ENCODE measurements at regions not wholly inside any gene's neighbourhood (a gene's known extent, or its start where the extent isn't known, plus 50 kb on each side); places are given as distances from the start of the nearest gene placed in this dataset.
"Not testable (repeated sequence)": the region's sequence is repeated elsewhere in the genome, so short reads cannot be mapped to it uniquely, and the experiment has no call there.

- H3K9me3 ChIP-seq (ENCODE audit: low read depth): no peaks in the 10 kb centered on the region
- no peak for DNase-seq (ENCODE audit: low spot score)
- WGBS (ENCODE audit: low lambda C conversion rate, missing lambda C conversion rate): 83% methylated on average over 8 of the region's 8 CpGs
Observed at GRCh38 chr18:70808481-70809056, 519.7 kb downstream of the SOCS6 start.

DNA sequence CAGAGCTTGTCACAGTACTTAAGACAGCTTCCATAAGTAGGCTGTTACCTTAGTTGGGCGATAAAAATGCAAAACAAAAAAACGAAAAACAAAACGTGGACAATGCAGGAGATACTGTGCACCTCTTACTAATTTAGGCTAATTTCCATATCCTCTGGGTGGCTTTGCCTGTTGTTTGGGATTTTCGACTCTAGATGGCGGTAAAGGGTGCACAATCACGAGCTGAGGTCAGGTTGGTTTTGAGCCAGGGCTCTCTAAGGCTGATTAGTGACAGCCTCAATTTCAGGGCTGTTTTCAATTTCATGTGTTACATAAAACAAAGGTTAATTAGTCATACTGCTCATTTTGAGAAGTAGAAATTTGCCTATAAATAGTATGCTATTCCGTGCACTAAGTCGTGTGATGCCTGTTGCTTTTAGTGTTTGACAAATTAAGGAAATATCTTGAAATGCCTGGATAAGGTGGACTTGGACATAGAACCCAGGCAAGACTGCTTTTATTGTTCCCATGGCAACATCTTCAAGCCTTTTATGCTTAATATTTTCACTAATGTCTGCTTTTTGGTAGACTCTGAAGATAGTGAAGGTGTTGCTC, 493.1 kb downstream of the SOCS6 start:
- no peaks in the 10 kb centered on the region for H3K4me1 ChIP-seq (ENCODE audit: insufficient read depth)
- no peak overlapping the region for H3K4me3 ChIP-seq
- no peaks in the 10 kb centered on the region for H3K36me3 ChIP-seq (replicated peaks; ENCODE audit: insufficient read depth, low read depth)
- WGBS (ENCODE audit: low lambda C conversion rate, missing lambda C conversion rate): 3% methylated on average over 8 of the region's 8 CpGs
- H2AFZ ChIP-seq: no peak overlapping the region
- peak; percentile 64 for DNase-seq (ENCODE audit: low spot score)
- H3K27ac ChIP-seq: no peak overlapping the region
- no peaks in the 10 kb centered on the region for H3K9me3 ChIP-seq (ENCODE audit: low read depth)
- no peaks in the 10 kb centered on the region for H4K20me1 ChIP-seq (ENCODE audit: insufficient read depth, poor library complexity, severe bottlenecking)
- H3K4me2 ChIP-seq: no peak overlapping the region
- no peaks in the 10 kb centered on the region for H3K79me2 ChIP-seq
- H3K9me2 ChIP-seq (replicated peaks; ENCODE audit: insufficient read depth): no peaks in the 10 kb centered on the region
- no peak for TF ChIP-seq EZH2phosphoT487 (IDR thresholded peaks at IDR 0.05; ENCODE audit: low read depth, severe bottlenecking, unreplicated experiment)
- TF ChIP-seq CTCF (IDR thresholded peaks at IDR 0.05; ENCODE audit: poor library complexity): peak; percentile 71
- no peak for TF ChIP-seq EZH2 (IDR thresholded peaks at IDR 0.05; ENCODE audit: borderline replicate concordance)
- peaks cover 6% of the 10 kb centered on the region for H3K27me3 ChIP-seq

More at GRCh38 chr18:70808481-70809056, 519.7 kb downstream of the SOCS6 start:
- Histone ChIP-seq H3K27me3 (no peaks in the 10 kb centered on the region), H3K4me2 (no peak overlapping the region), H3K36me3 (replicated peaks; ENCODE audit: insufficient read depth, low read depth) (no peaks in the 10 kb centered on the region), H3K9me2 (replicated peaks; ENCODE audit: insufficient read depth) (no peaks in the 10 kb centered on the region), H3K27ac (no peak overlapping the region), H3K4me1 (ENCODE audit: insufficient read depth) (no peaks in the 10 kb centered on the region), H3K79me2 (no peaks in the 10 kb centered on the region), H4K20me1 (ENCODE audit: insufficient read depth, poor library complexity, severe bottlenecking) (no peaks in the 10 kb centered on the region), H2AFZ (no peak overlapping the region), H3K4me3 (no peak overlapping the region)
- TF ChIP-seq EZH2phosphoT487 (IDR thresholded peaks at IDR 0.05; ENCODE audit: low read depth, severe bottlenecking, unreplicated experiment) (no peak), EZH2 (IDR thresholded peaks at IDR 0.05; ENCODE audit: borderline replicate concordance) (no peak), CTCF (IDR thresholded peaks at IDR 0.05; ENCODE audit: poor library complexity) (no peak)

DNA sequence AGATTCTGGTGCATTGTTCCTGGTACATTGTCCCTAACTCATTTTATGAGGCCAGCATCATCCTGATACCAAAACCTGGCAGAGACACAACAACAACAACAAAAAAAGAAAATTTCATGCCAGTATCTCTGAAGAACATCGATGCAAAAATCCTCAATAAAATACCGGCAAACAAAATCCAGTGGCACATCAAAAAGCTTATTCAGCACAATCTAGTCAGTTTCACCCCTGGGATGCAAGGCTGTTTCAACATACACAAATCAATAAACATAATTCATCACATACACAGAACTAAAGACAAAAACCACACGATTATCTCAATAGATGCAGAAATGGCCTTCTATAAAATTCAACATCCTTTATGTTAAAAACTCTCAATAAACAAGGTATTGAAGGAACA, 477.4 kb downstream of the SOCS6 start:
- DNase-seq (ENCODE audit: low spot score): not testable (repeated sequence)
- 94% methylated on average over 3 of the region's 3 CpGs for WGBS (ENCODE audit: low lambda C conversion rate, missing lambda C conversion rate)

GRCh38 chr18:70762812-70763211, 474.0 kb downstream of the SOCS6 start:
- Histone ChIP-seq H3K9me2 (replicated peaks; ENCODE audit: insufficient read depth) (no peaks in the 10 kb centered on the region), H3K4me2 (no peak overlapping the region), H3K79me2 (no peaks in the 10 kb centered on the region), H3K36me3 (replicated peaks; ENCODE audit: insufficient read depth, low read depth) (no peaks in the 10 kb centered on the region), H3K27ac (no peak overlapping the region), H3K4me3 (no peak overlapping the region), H2AFZ (no peak overlapping the region), H3K4me1 (ENCODE audit: insufficient read depth) (no peaks in the 10 kb centered on the region), H3K27me3 (no peaks in the 10 kb centered on the region), H3K9me3 (ENCODE audit: low read depth) (no peaks in the 10 kb centered on the region), H4K20me1 (ENCODE audit: insufficient read depth, poor library complexity, severe bottlenecking) (no peaks in the 10 kb centered on the region)
- TF ChIP-seq EZH2phosphoT487 (IDR thresholded peaks at IDR 0.05; ENCODE audit: low read depth, severe bottlenecking, unreplicated experiment) (no peak), CTCF (IDR thresholded peaks at IDR 0.05; ENCODE audit: poor library complexity) (no peak)
- WGBS (ENCODE audit: low lambda C conversion rate, missing lambda C conversion rate): 80% methylated on average over 4 of the region's 4 CpGs
- no peak for DNase-seq (ENCODE audit: low spot score)

More for the DNA sequence above, 477.4 kb downstream of the SOCS6 start:
- H3K4me2 ChIP-seq; H2AFZ ChIP-seq; H3K4me3 ChIP-seq; H3K27ac ChIP-seq; H3K27me3 ChIP-seq; H3K36me3 ChIP-seq (replicated peaks; ENCODE audit: insufficient read depth, low read depth); H3K9me2 ChIP-seq (replicated peaks; ENCODE audit: insufficient read depth); H3K4me1 ChIP-seq (ENCODE audit: insufficient read depth); H3K9me3 ChIP-seq (ENCODE audit: low read depth); H3K79me2 ChIP-seq; H4K20me1 ChIP-seq (ENCODE audit: insufficient read depth, poor library complexity, severe bottlenecking): not testable (repeated sequence)
